Type B pancreatic cell (in vitro differentiated cells): ENCODE measurements at regions not wholly inside any gene's neighbourhood (a gene's known extent, or its start where the extent isn't known, plus 50 kb on each side); places are given as distances from the start of the nearest gene placed in this dataset.

ENCODE experiments used
- DNase-seq: peaks from one replicate; pipeline ENCODE4 v3.0.0; 2021; ENCODE audit warnings: mixed read lengths; ENCODE audit not compliant: unreplicated experiment; ENCODE audit errors: extremely low spot score
- H3K27ac Mint-ChIP-seq: 2 replicates; pipeline ENCODE4 v1.8.0; 2021; ENCODE audit warnings: mild to moderate bottlenecking, mixed read lengths
- H3K27me3 Mint-ChIP-seq: 2 replicates; pipeline ENCODE4 v1.8.0; 2021; ENCODE audit warnings: mixed read lengths
- H3K36me3 Mint-ChIP-seq: 2 replicates; pipeline ENCODE4 v1.8.0; 2021; ENCODE audit warnings: mixed read lengths
- H3K4me1 Mint-ChIP-seq: one replicate; pipeline ENCODE4 v1.8.0; 2021; ENCODE audit warnings: mixed read lengths; ENCODE audit not compliant: unreplicated experiment
- H3K4me3 Mint-ChIP-seq: 2 replicates; pipeline ENCODE4 v1.8.0; 2021; ENCODE audit warnings: mild to moderate bottlenecking, mixed read lengths
- H3K9me3 Mint-ChIP-seq: 2 replicates; pipeline ENCODE4 v1.8.0; 2021; ENCODE audit warnings: mixed read lengths
- TF ChIP-seq, protein P1 (sequence below): fragments of 200-600 bp; sonication (generic); conservative IDR thresholded peaks from 2 replicates; pipeline ENCODE4 v1.5.0; 2021; ENCODE audit warnings: antibody characterized with exemption, mild to moderate bottlenecking

DNA sequence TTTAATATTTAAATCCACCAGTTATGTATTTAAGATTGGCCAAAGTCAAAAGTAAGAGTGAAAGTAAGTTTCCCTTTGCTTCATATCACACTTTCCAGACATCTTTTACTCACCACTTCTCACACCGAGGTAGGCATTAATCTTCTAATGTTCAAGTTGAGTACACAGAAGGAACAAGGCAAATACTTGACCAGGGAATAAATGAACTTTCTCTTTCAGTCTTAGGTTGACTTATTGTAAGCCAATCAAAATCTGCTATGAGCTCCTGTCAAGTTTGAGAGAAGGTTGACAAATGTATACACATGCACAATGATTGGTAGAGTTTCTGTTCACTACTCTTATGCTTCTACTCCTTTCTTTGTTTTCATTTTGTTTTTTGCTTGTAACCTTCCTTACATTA is 842.5 kb downstream of the REEP3 start:
- no peaks in the 10 kb centered on the region for H3K27me3 Mint-ChIP-seq
- peaks cover 7% of the 10 kb centered on the region for H3K4me1 Mint-ChIP-seq
- no peak overlapping the region for H3K27ac Mint-ChIP-seq
- no peak for DNase-seq
- TF ChIP-seq, protein P1, sequence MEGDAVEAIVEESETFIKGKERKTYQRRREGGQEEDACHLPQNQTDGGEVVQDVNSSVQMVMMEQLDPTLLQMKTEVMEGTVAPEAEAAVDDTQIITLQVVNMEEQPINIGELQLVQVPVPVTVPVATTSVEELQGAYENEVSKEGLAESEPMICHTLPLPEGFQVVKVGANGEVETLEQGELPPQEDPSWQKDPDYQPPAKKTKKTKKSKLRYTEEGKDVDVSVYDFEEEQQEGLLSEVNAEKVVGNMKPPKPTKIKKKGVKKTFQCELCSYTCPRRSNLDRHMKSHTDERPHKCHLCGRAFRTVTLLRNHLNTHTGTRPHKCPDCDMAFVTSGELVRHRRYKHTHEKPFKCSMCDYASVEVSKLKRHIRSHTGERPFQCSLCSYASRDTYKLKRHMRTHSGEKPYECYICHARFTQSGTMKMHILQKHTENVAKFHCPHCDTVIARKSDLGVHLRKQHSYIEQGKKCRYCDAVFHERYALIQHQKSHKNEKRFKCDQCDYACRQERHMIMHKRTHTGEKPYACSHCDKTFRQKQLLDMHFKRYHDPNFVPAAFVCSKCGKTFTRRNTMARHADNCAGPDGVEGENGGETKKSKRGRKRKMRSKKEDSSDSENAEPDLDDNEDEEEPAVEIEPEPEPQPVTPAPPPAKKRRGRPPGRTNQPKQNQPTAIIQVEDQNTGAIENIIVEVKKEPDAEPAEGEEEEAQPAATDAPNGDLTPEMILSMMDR, result no peak
- H3K36me3 Mint-ChIP-seq, result no peaks in the 10 kb centered on the region
- peaks cover 3% of the 10 kb centered on the region for H3K9me3 Mint-ChIP-seq
- H3K4me3 Mint-ChIP-seq, result no peak overlapping the region

DNA sequence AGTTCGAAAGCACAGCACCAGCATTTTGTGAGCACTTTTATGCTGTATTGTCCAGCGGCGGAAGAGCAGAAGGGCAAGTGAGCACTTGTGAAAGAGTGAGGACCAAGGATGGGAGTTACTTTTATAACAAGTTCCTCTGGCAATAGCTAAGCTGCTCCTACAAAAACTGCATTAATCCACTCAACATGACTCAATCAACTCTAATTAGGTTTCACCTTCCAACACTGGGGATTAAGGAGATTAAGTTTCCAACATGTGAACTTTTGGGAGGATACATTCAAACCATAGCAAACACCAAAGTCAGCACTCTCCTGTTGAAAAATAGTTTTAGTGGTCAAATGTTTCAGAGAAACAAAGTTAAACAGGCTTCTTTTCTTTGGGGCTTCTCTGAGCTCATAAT is 844.5 kb downstream of the REEP3 start:
- TF ChIP-seq, protein P1, result no peak
- Mint-ChIP-seq H3K27me3 (no peaks in the 10 kb centered on the region), H3K9me3 (no peaks in the 10 kb centered on the region), H3K36me3 (no peaks in the 10 kb centered on the region), H3K4me3 (no peak overlapping the region), H3K27ac (no peak overlapping the region), H3K4me1 (peaks cover 12% of the 10 kb centered on the region)
- no peak for DNase-seq

DNA sequence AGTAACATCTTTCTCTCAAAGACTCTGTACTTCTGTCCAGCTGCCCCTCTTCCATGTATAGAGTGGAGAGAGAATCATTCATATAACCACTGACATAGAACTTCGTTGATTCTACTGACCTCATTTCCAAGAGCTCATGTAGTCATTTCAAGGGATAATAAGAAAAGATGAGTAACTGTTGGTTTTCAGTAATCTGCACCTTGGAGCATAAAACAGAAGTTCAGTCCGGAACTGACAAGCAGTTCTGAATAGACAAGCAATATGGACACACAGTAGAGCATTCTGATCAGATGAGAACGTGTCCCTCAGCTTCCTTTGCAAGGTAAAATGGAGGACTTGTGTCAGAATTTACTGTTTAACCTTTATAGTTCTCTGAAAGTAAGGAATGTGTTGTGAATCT is 847.1 kb downstream of the REEP3 start:
- TF ChIP-seq, protein P1, result no peak
- DNase-seq, result no peak
- no peak overlapping the region for H3K4me3 Mint-ChIP-seq
- H3K27me3 Mint-ChIP-seq, result no peaks in the 10 kb centered on the region
- peaks cover 12% of the 10 kb centered on the region for H3K4me1 Mint-ChIP-seq
- H3K27ac Mint-ChIP-seq, result no peak overlapping the region
- H3K36me3 Mint-ChIP-seq, result no peaks in the 10 kb centered on the region
- no peaks in the 10 kb centered on the region for H3K9me3 Mint-ChIP-seq

DNA sequence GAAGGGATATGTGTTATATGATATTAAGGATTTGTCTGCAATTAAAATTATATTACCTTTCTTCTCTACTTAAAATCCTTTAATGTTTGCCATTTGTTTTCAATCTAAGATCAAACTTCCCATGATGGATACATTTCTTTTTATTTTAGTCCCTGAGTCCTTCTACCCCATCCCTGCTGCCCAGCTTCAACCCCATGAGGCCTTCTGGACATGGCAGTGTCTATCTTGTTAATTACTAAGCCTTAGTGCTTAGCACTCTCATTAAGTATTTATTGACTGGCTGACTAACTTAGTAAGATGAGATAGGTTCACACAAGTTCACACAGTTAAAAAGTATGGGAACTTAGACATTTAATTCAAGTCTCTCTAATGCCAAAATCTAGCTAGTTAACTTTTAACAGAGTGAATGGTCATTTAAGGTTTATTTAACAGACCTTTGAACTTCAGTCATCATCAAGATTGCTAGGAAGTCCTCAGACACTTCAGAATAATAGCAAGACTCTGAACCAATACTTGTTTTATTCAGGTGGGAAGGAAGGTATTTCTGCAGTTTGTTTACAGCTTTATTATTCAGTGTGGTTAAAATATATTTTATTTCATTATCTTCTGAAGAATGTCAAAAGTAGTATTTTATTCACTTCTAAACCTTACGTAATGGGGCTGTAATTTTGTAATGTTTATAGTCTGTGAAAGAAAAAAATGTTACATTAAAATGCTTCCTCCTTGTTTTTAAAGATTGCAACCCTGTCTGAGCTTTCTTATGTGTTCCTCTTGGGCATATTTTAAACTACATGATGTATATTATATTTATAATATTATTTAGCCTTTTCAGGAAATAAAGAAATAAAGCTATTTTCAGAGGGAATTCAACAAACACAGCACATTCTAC is 848.9 kb downstream of the REEP3 start:
- no peak for DNase-seq
- TF ChIP-seq, protein P1, result no peak
- H3K9me3 Mint-ChIP-seq, result no peaks in the 10 kb centered on the region
- H3K4me3 Mint-ChIP-seq, result no peak overlapping the region
- H3K4me1 Mint-ChIP-seq, result peaks cover 12% of the 10 kb centered on the region
- H3K36me3 Mint-ChIP-seq, result no peaks in the 10 kb centered on the region
- peaks cover 4% of the 10 kb centered on the region for H3K27me3 Mint-ChIP-seq
- H3K27ac Mint-ChIP-seq, result no peak overlapping the region

DNA sequence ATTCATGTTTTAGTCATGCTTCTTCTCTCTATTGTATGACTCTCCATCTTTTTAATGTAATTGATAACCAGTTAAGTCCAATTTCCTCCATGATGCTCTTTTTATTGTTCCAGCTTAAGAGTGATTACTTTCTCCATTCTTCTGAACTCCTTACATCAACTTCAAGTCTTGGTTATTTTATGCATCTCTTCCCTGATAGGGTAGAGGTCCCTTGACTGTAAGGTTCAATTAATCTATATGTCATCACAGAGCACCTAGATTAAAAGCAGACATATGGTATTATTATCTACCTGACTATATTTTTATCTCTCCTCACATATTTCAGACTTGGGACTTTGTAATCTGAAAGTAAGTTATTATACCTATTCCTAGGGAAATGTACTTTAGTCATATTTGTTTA is 853.1 kb downstream of the REEP3 start:
- Mint-ChIP-seq H3K27me3 (peaks cover 7% of the 10 kb centered on the region), H3K36me3 (no peaks in the 10 kb centered on the region), H3K4me3 (no peak overlapping the region), H3K4me1 (peaks cover 9% of the 10 kb centered on the region), H3K27ac (no peak overlapping the region), H3K9me3 (no peaks in the 10 kb centered on the region)
- TF ChIP-seq, protein P1, result no peak
- no peak for DNase-seq
